ENCODE measurements at regions not wholly inside any gene's neighbourhood (a gene's known extent, or its start where the extent isn't known, plus 50 kb on each side); places are given as distances from the start of the nearest gene placed in this dataset.

GRCh38 chr3:64890466-64890865 lies 202.7 kb upstream of the ADAMTS9 start:
- H3K4me2 ChIP-seq (ENCODE audit: control insufficient read depth, insufficient read depth): no peak overlapping the region
- H3K36me3 ChIP-seq (ENCODE audit: control insufficient read depth in 2 of 2, insufficient read depth in 2 of 2, low read length in 1 of 2): no peaks in the 10 kb centered on the region
- WGBS (ENCODE audit: insufficient coverage, insufficient replicate concordance, low lambda C conversion rate, missing lambda C conversion rate): 46% methylated on average over 2 of the region's 2 CpGs
- TF ChIP-seq, protein P1, sequence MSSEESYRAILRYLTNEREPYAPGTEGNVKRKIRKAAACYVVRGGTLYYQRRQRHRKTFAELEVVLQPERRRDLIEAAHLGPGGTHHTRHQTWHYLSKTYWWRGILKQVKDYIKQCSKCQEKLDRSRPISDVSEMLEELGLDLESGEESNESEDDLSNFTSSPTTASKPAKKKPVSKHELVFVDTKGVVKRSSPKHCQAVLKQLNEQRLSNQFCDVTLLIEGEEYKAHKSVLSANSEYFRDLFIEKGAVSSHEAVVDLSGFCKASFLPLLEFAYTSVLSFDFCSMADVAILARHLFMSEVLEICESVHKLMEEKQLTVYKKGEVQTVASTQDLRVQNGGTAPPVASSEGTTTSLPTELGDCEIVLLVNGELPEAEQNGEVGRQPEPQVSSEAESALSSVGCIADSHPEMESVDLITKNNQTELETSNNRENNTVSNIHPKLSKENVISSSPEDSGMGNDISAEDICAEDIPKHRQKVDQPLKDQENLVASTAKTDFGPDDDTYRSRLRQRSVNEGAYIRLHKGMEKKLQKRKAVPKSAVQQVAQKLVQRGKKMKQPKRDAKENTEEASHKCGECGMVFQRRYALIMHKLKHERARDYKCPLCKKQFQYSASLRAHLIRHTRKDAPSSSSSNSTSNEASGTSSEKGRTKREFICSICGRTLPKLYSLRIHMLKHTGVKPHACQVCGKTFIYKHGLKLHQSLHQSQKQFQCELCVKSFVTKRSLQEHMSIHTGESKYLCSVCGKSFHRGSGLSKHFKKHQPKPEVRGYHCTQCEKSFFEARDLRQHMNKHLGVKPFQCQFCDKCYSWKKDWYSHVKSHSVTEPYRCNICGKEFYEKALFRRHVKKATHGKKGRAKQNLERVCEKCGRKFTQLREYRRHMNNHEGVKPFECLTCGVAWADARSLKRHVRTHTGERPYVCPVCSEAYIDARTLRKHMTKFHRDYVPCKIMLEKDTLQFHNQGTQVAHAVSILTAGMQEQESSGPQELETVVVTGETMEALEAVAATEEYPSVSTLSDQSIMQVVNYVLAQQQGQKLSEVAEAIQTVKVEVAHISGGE (CRISPR knock-in tag; IDR thresholded peaks at IDR 0.05): no peak
- TF ChIP-seq RELA (IDR thresholded peaks at IDR 0.05; ENCODE audit: borderline replicate concordance, partially characterized antibody) (no peak), PAX5 (IDR thresholded peaks at IDR 0.05; ENCODE audit: borderline replicate concordance, low read depth, low read length) (no peak), ZNF207 (IDR thresholded peaks at IDR 0.05; ENCODE audit: borderline replicate concordance) (no peak), NFXL1 (IDR thresholded peaks at IDR 0.05; ENCODE audit: borderline replicate concordance) (peak; percentile 56; the same call in 1 of the 2 replicates), TCF7 (IDR thresholded peaks at IDR 0.05; ENCODE audit: borderline replicate concordance) (no peak)
- FAIRE-seq (no peak), DNase-seq (ENCODE audit: low read depth, low spot score) (no peak), ATAC-seq (no peak)
- no peaks in the 10 kb centered on the region for H4K20me1 ChIP-seq (ENCODE audit: control insufficient read depth, insufficient read depth)
- in situ Hi-C loops (cut with MboI): no loop called here
- H3K9me3 ChIP-seq (replicated peaks; ENCODE audit: control insufficient read depth, insufficient read depth, low read length): no peaks in the 10 kb centered on the region
- H3K4me3 ChIP-seq: no peak overlapping the region
- H3K9ac ChIP-seq (ENCODE audit: control insufficient read depth, insufficient read depth, low read length): no peak overlapping the region
- no peaks in the 10 kb centered on the region for H3K79me2 ChIP-seq (ENCODE audit: control insufficient read depth, insufficient read depth, low read length)
- ChIA-PET CTCF (no interaction called here), RAD21 (ENCODE audit: unreplicated experiment) (no interaction called here), POLR2A (no interaction called here), SMC1A (ENCODE audit: uncharacterized antibody, unreplicated experiment) (no interaction called here)
- no TSS peak for BruUV-seq (replicated peaks)
- no peak overlapping the region for H2AFZ ChIP-seq (ENCODE audit: control insufficient read depth, low read depth, low read length)
- intact Hi-C loops (cut with micrococcal nuclease; ENCODE audit: unreplicated experiment): no loop called here
- H3K27ac ChIP-seq (ENCODE audit: control insufficient read depth, insufficient read depth): no peak overlapping the region
- no peaks in the 10 kb centered on the region for H3K27me3 ChIP-seq (replicated peaks in 1 of 2; ENCODE audit: control insufficient read depth in 2 of 2, insufficient read depth in 2 of 2, low read length in 1 of 2)
- no peaks in the 10 kb centered on the region for H3K4me1 ChIP-seq (ENCODE audit: control insufficient read depth, insufficient read depth, low read length)

Measured in GM12878 (cell line).